ENCODE measurements at regions not wholly inside any gene's neighbourhood (a gene's known extent, or its start where the extent isn't known, plus 50 kb on each side); places are given as distances from the start of the nearest gene placed in this dataset.

GRCh38 chr1:65724151-65724550 is 68.5 kb upstream of the PDE4B start:
- ChIA-PET POLR2A (ENCODE audit: unreplicated experiment) (no interaction called here), CTCF (interaction anchor here (0.6 kb wide), 1 partner anchor 24 kb away, joined by 4 read pairs; no protein-coding TSS in a partner anchor)
- no peak for DNase-seq
- dilution Hi-C loops (cut with HindIII; ENCODE audit: low sequenced_read_pairs, unreplicated experiment) = no loop called here
- no TSS peak for BruUV-seq (replicated peaks)
- in situ Hi-C loops (cut with MboI; ENCODE audit: low sequenced_read_pairs) = no loop called here
- H3K27me3 ChIP-seq (ENCODE audit: control insufficient read depth, insufficient read depth, low read length) = no peaks in the 10 kb centered on the region; the same call in none of the 2 replicates
- no peak overlapping the region for H4K8ac ChIP-seq (ENCODE audit: low read depth in 2 of 2, low read length in 2 of 2)
- H3K4me1 ChIP-seq (ENCODE audit: control insufficient read depth, insufficient read depth, low read length) = no peaks in the 10 kb centered on the region
- no peak overlapping the region for H3K4me2 ChIP-seq (ENCODE audit: low read depth, low read length)
- H4K5ac ChIP-seq (ENCODE audit: low read depth, low read length) = no peak overlapping the region
- H2BK20ac ChIP-seq (ENCODE audit: low read depth, low read length) = no peak overlapping the region
- no peak overlapping the region for H3K14ac ChIP-seq (replicated peaks; ENCODE audit: low read depth, low read length)
- H2AK9ac ChIP-seq (replicated peaks; ENCODE audit: low read depth, low read length, poor library complexity) = no peak overlapping the region
- H2BK15ac ChIP-seq (ENCODE audit: low read depth, low read length) = no peak overlapping the region
- H2AFZ ChIP-seq (replicated peaks; ENCODE audit: low read length, poor library complexity) = no peak overlapping the region
- H3K18ac ChIP-seq (ENCODE audit: low read depth, low read length) = no peak overlapping the region
- no peaks in the 10 kb centered on the region for H3K36me3 ChIP-seq (ENCODE audit: control insufficient read depth, insufficient read depth, low read length)
- H2BK120ac ChIP-seq (ENCODE audit: low read depth, low read length) = no peak overlapping the region
- no peak for ATAC-seq (ENCODE audit: low read depth)
- H3K27ac ChIP-seq (ENCODE audit: insufficient read depth, low read length) = no peak overlapping the region
- no peak overlapping the region for H3K9ac ChIP-seq (ENCODE audit: low read depth, low read length)
- no peaks in the 10 kb centered on the region for H4K20me1 ChIP-seq (ENCODE audit: insufficient read depth, low read length)
- no peaks in the 10 kb centered on the region for H3K9me1 ChIP-seq (ENCODE audit: insufficient read depth, low read length)
- intact Hi-C loops (cut with micrococcal nuclease) = no loop called here
- no peak overlapping the region for H2AK5ac ChIP-seq (ENCODE audit: low read depth, low read length)
- H3K56ac ChIP-seq (ENCODE audit: extremely low read depth, insufficient read depth, low read length) = no peak overlapping the region
- no peak for TF ChIP-seq MXI1 (IDR thresholded peaks at IDR 0.05; ENCODE audit: borderline replicate concordance, low read depth, low read length)
- TF ChIP-seq USF2 (IDR thresholded peaks at IDR 0.05; ENCODE audit: low read depth, low read length) = no peak
- no peak for TF ChIP-seq CEBPB (IDR thresholded peaks at IDR 0.05; ENCODE audit: low read depth, low read length)
- no peak for TF ChIP-seq NFE2L2 (IDR thresholded peaks at IDR 0.05; ENCODE audit: low read depth, low read length)
- TF ChIP-seq MAFK (IDR thresholded peaks at IDR 0.05; ENCODE audit: low read depth, low read length) = no peak
- TF ChIP-seq, protein P1, sequence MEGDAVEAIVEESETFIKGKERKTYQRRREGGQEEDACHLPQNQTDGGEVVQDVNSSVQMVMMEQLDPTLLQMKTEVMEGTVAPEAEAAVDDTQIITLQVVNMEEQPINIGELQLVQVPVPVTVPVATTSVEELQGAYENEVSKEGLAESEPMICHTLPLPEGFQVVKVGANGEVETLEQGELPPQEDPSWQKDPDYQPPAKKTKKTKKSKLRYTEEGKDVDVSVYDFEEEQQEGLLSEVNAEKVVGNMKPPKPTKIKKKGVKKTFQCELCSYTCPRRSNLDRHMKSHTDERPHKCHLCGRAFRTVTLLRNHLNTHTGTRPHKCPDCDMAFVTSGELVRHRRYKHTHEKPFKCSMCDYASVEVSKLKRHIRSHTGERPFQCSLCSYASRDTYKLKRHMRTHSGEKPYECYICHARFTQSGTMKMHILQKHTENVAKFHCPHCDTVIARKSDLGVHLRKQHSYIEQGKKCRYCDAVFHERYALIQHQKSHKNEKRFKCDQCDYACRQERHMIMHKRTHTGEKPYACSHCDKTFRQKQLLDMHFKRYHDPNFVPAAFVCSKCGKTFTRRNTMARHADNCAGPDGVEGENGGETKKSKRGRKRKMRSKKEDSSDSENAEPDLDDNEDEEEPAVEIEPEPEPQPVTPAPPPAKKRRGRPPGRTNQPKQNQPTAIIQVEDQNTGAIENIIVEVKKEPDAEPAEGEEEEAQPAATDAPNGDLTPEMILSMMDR (conservative IDR thresholded peaks at IDR 0.05; ENCODE audit: low read depth, low read length) = no peak
- no peak for TF ChIP-seq MAZ (IDR thresholded peaks at IDR 0.05; ENCODE audit: borderline replicate concordance, low read depth, low read length)
- no peak overlapping the region for H4K91ac ChIP-seq (ENCODE audit: insufficient read depth, low read depth, low read length)
- no peak overlapping the region for H3K4me3 ChIP-seq (ENCODE audit: insufficient read depth, low read depth, low read length)
- H3K4ac ChIP-seq (ENCODE audit: low read depth, low read length) = no peak overlapping the region
- H3K9me3 ChIP-seq (ENCODE audit: control insufficient read depth, insufficient read depth, low read length) = 0 out of 2 replicates have a peak, but pooled peaks cover 2% of the 10 kb centered on the region
- H3K79me1 ChIP-seq (ENCODE audit: low read depth in 1 of 2, low read length in 2 of 2) = no peaks in the 10 kb centered on the region
- H2BK5ac ChIP-seq (ENCODE audit: low read depth, low read length, poor library complexity, severe bottlenecking) = no peak overlapping the region
- H3K23ac ChIP-seq (ENCODE audit: low read depth, low read length) = no peak overlapping the region
